Neural progenitor cell (in vitro differentiated cells): ENCODE measurements at regions not wholly inside any gene's neighbourhood (a gene's known extent, or its start where the extent isn't known, plus 50 kb on each side); places are given as distances from the start of the nearest gene placed in this dataset.

Source experiments
- DNase-seq: peaks from one replicate; pipeline ENCODE4 v3.0.0-alpha.2; 2016; ENCODE audit warnings: low spot score
- H2AFZ ChIP-seq: fragments of 200-600 bp; sonication (generic); replicated peaks from 2 replicates; pipeline ENCODE4 v1.6.1; 2016; ENCODE audit warnings: antibody characterized with exemption
- H3F3A ChIP-seq: fragments of 200-600 bp; sonication (generic); 2 replicates; pipeline ENCODE4 v1.6.1; 2016; ENCODE audit warnings: antibody characterized with exemption, low read depth
- H3K27ac ChIP-seq: fragments of 200-600 bp; sonication (generic); 2 replicates; pipeline ENCODE4 v1.5.1; 2016; ENCODE audit warnings: mild to moderate bottlenecking
- H3K27me3 ChIP-seq: fragments of 200-600 bp; sonication (generic); 2 replicates; pipeline ENCODE4 v1.6.1; 2016; ENCODE audit warnings: mild to moderate bottlenecking, moderate library complexity
- H3K36me3 ChIP-seq: fragments of 200-600 bp; sonication (generic); 2 replicates; pipeline ENCODE4 v1.5.1; 2016
- H3K4me1 ChIP-seq: fragments of 200-600 bp; sonication (generic); 2 replicates; pipeline ENCODE4 v1.6.1; 2016; ENCODE audit warnings: mixed run types
- H3K4me2 ChIP-seq: fragments of 200-600 bp; sonication (generic); 2 replicates; pipeline ENCODE4 v1.6.1; 2016
- H3K4me3 ChIP-seq: fragments of 200-600 bp; sonication (generic); 2 replicates; pipeline ENCODE4 v1.5.1; 2016
- H3K79me2 ChIP-seq: fragments of 200-600 bp; sonication (generic); 2 replicates; pipeline ENCODE4 v1.6.1; 2016; ENCODE audit warnings: low read depth
- H3K9ac ChIP-seq: fragments of 200-600 bp; sonication (generic); 2 replicates; pipeline ENCODE4 v1.6.1; 2016
- H3K9me3 ChIP-seq: fragments of 200-600 bp; sonication (generic); 2 replicates; pipeline ENCODE4 v1.5.1; 2016; ENCODE audit warnings: low read depth
- H4K20me1 ChIP-seq: fragments of 200-600 bp; sonication (generic); 2 replicates; pipeline ENCODE4 v1.6.1; 2016; ENCODE audit warnings: low read depth
- H3K27ac Mint-ChIP-seq: 3 replicates; pipeline ENCODE4 v1.8.0; 2021; ENCODE audit warnings: mixed read lengths
- H3K27me3 Mint-ChIP-seq: 2 replicates; pipeline ENCODE4 v1.8.0; 2022; ENCODE audit warnings: low read depth, mild to moderate bottlenecking, inconsistent platforms, moderate library complexity, mixed read lengths; ENCODE audit not compliant: insufficient read depth
- H3K36me3 Mint-ChIP-seq: 3 replicates; pipeline ENCODE4 v1.8.0; 2021; ENCODE audit warnings: mixed read lengths
- H3K4me1 Mint-ChIP-seq: 3 replicates; pipeline ENCODE4 v1.8.0; 2021; ENCODE audit warnings: mixed read lengths
- H3K4me3 Mint-ChIP-seq: 3 replicates; pipeline ENCODE4 v1.8.0; 2021; ENCODE audit warnings: mild to moderate bottlenecking, moderate library complexity, mixed read lengths
- H3K9me3 Mint-ChIP-seq: 3 replicates; pipeline ENCODE4 v1.8.0; 2020; ENCODE audit warnings: mixed read lengths
- CTCF ChIP-seq: fragments of 200-600 bp; sonication (generic); IDR thresholded peaks from 2 replicates; pipeline ENCODE4 v1.5.1; 2017; ENCODE audit warnings: antibody characterized with exemption, mild to moderate bottlenecking
- EZH2 ChIP-seq: fragments of 200-600 bp; sonication (generic); IDR thresholded peaks from 2 replicates; pipeline ENCODE4 v1.6.1; 2017; ENCODE audit warnings: antibody characterized with exemption, mild to moderate bottlenecking, moderate library complexity
- EZH2phosphoT487 ChIP-seq: fragments of 200-600 bp; sonication (generic); IDR thresholded peaks from 2 replicates; pipeline ENCODE4 v1.6.1; 2017; ENCODE audit warnings: antibody characterized with exemption

GRCh38 chr7:17492437-17492836 is 194.0 kb downstream of the AHR start:
- Histone ChIP-seq H3K4me2 (no peak overlapping the region), H3K27ac (no peak overlapping the region), H3K27me3 (no peaks in the 10 kb centered on the region), H3K4me1 (peaks cover 8% of the 10 kb centered on the region), H3K4me3 (no peak overlapping the region), H3K9me3 (no peaks in the 10 kb centered on the region), H2AFZ (no peak overlapping the region), H4K20me1 (no peaks in the 10 kb centered on the region), H3K9ac (no peak overlapping the region), H3K79me2 (no peaks in the 10 kb centered on the region), H3F3A (peaks cover 3% of the 10 kb centered on the region), H3K36me3 (no peaks in the 10 kb centered on the region)
- no peak for DNase-seq
- TF ChIP-seq EZH2phosphoT487 (no peak), EZH2 (no peak)
- H3K9me3 Mint-ChIP-seq: no peaks in the 10 kb centered on the region
- no peaks in the 10 kb centered on the region for H3K36me3 Mint-ChIP-seq
- no peak overlapping the region for H3K4me3 Mint-ChIP-seq
- H3K27ac Mint-ChIP-seq: no peak overlapping the region
- H3K4me1 Mint-ChIP-seq: no peaks in the 10 kb centered on the region
- peaks cover under 1% of the 10 kb centered on the region for H3K27me3 Mint-ChIP-seq

GRCh38 chr7:17493446-17493845 is 195.0 kb downstream of the AHR start:
- Mint-ChIP-seq H3K27ac (no peak overlapping the region), H3K27me3 (peaks cover 5% of the 10 kb centered on the region), H3K4me1 (no peaks in the 10 kb centered on the region), H3K4me3 (no peak overlapping the region), H3K9me3 (no peaks in the 10 kb centered on the region), H3K36me3 (no peaks in the 10 kb centered on the region)
- Histone ChIP-seq H3K79me2 (no peaks in the 10 kb centered on the region), H3K4me3 (no peak overlapping the region), H3K36me3 (no peaks in the 10 kb centered on the region), H3K4me2 (no peak overlapping the region), H3F3A (no peaks in the 10 kb centered on the region), H3K9ac (no peak overlapping the region), H3K9me3 (no peaks in the 10 kb centered on the region), H3K27ac (no peak overlapping the region), H2AFZ (no peak overlapping the region), H3K4me1 (peaks cover under 1% of the 10 kb centered on the region), H4K20me1 (no peaks in the 10 kb centered on the region), H3K27me3 (no peaks in the 10 kb centered on the region)
- no peak for TF ChIP-seq CTCF
- no peak for DNase-seq

- H3K4me1 Mint-ChIP-seq: no peaks in the 10 kb centered on the region
- no peaks in the 10 kb centered on the region for H3F3A ChIP-seq
- no peaks in the 10 kb centered on the region for H3K9me3 Mint-ChIP-seq
- H4K20me1 ChIP-seq: no peaks in the 10 kb centered on the region
- H3K36me3 ChIP-seq: no peaks in the 10 kb centered on the region
- H3K27me3 Mint-ChIP-seq: peaks cover 5% of the 10 kb centered on the region
- H3K4me1 ChIP-seq: no peaks in the 10 kb centered on the region
- H3K4me3 Mint-ChIP-seq: no peak overlapping the region
- no peaks in the 10 kb centered on the region for H3K9me3 ChIP-seq
- H3K4me3 ChIP-seq: no peak overlapping the region
- no peaks in the 10 kb centered on the region for H3K27me3 ChIP-seq
- TF ChIP-seq EZH2 (no peak), EZH2phosphoT487 (no peak), CTCF (no peak)
- H3K27ac Mint-ChIP-seq: no peak overlapping the region
- no peak for DNase-seq
- no peak overlapping the region for H3K9ac ChIP-seq
- H3K27ac ChIP-seq: no peak overlapping the region
- no peak overlapping the region for H2AFZ ChIP-seq
- no peaks in the 10 kb centered on the region for H3K36me3 Mint-ChIP-seq
- no peaks in the 10 kb centered on the region for H3K79me2 ChIP-seq
- H3K4me2 ChIP-seq: no peak overlapping the region
Observed at GRCh38 chr7:17495655-17496394, 197.4 kb downstream of the AHR start.

- Histone ChIP-seq H3F3A (no peaks in the 10 kb centered on the region), H3K4me2 (no peak overlapping the region), H3K79me2 (no peaks in the 10 kb centered on the region), H2AFZ (no peak overlapping the region), H3K4me3 (no peak overlapping the region), H3K9ac (no peak overlapping the region), H3K27ac (no peak overlapping the region), H3K9me3 (no peaks in the 10 kb centered on the region), H3K4me1 (no peaks in the 10 kb centered on the region), H4K20me1 (no peaks in the 10 kb centered on the region), H3K36me3 (no peaks in the 10 kb centered on the region), H3K27me3 (no peaks in the 10 kb centered on the region)
- H3K36me3 Mint-ChIP-seq: no peaks in the 10 kb centered on the region
- no peak overlapping the region for H3K27ac Mint-ChIP-seq
- peaks cover 5% of the 10 kb centered on the region for H3K27me3 Mint-ChIP-seq
- no peak overlapping the region for H3K4me3 Mint-ChIP-seq
- TF ChIP-seq EZH2phosphoT487 (no peak), EZH2 (no peak), CTCF (no peak)
- no peaks in the 10 kb centered on the region for H3K9me3 Mint-ChIP-seq
- DNase-seq: no peak
- H3K4me1 Mint-ChIP-seq: no peaks in the 10 kb centered on the region
Observed at GRCh38 chr7:17497136-17497535, 198.7 kb downstream of the AHR start.
